ENCODE measurements at regions not wholly inside any gene's neighbourhood (a gene's known extent, or its start where the extent isn't known, plus 50 kb on each side); places are given as distances from the start of the nearest gene placed in this dataset.

- DNase-seq (ENCODE audit: low read depth), result peak; percentile 15
- no peak for TF ChIP-seq MAX (IDR thresholded peaks at IDR 0.05; ENCODE audit: low read depth, low read length)
- no peak for TF ChIP-seq MYC (IDR thresholded peaks at IDR 0.05; ENCODE audit: low read depth, low read length)
- TF ChIP-seq POLR2A (IDR thresholded peaks at IDR 0.05; ENCODE audit: extremely low read depth, insufficient read length), result no peak
- TF ChIP-seq, protein P1, sequence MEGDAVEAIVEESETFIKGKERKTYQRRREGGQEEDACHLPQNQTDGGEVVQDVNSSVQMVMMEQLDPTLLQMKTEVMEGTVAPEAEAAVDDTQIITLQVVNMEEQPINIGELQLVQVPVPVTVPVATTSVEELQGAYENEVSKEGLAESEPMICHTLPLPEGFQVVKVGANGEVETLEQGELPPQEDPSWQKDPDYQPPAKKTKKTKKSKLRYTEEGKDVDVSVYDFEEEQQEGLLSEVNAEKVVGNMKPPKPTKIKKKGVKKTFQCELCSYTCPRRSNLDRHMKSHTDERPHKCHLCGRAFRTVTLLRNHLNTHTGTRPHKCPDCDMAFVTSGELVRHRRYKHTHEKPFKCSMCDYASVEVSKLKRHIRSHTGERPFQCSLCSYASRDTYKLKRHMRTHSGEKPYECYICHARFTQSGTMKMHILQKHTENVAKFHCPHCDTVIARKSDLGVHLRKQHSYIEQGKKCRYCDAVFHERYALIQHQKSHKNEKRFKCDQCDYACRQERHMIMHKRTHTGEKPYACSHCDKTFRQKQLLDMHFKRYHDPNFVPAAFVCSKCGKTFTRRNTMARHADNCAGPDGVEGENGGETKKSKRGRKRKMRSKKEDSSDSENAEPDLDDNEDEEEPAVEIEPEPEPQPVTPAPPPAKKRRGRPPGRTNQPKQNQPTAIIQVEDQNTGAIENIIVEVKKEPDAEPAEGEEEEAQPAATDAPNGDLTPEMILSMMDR (IDR thresholded peaks at IDR 0.05; ENCODE audit: low read depth, low read length), result no peak
- H3K4me3 ChIP-seq (ENCODE audit: low read depth, low read length), result no peak overlapping the region
These were observed 109.4 kb downstream of the RFC3 start for GRCh38 chr13:33927315-33927714.

GRCh38 chr13:33931397-33932311 lies 113.7 kb downstream of the RFC3 start:
- TF ChIP-seq MAX (IDR thresholded peaks at IDR 0.05; ENCODE audit: low read depth, low read length) (no peak), POLR2A (IDR thresholded peaks at IDR 0.05; ENCODE audit: extremely low read depth, insufficient read length) (no peak), MYC (IDR thresholded peaks at IDR 0.05; ENCODE audit: low read depth, low read length) (no peak)
- TF ChIP-seq, protein P1 (IDR thresholded peaks at IDR 0.05; ENCODE audit: low read depth, low read length), result peak; percentile 28
- H3K4me3 ChIP-seq (ENCODE audit: low read depth, low read length), result no peak overlapping the region
- peak; percentile 64 for DNase-seq (ENCODE audit: low read depth)

DNA sequence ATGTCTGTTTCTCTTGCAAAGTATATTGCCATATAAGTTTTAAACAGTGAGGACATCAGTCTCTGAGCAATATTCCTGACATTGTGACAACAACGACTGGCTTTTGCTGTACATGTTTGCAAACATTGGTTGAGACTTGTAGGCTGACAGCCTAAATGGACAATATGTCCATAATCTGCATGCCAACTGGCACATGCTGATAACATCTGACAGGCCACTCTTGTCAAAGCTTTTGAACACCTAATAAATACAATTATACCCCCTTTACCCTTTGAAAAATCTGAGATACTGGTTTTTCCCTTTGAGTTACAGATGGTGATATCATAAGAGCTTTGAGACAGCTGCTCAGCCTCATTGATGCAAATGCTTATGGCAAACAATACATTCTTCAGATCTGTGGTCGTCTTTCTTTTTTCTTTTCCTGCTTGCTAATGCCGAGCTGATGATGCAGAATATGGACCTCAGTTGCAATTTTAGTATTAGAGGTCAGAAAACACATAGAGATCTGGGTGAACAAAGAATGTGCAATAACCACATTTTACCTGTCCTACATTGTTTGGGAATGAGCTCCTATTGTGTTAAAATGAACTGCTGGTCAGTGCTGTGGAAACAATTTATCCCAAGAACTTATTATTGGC lies 114.9 kb downstream of the RFC3 start:
- no peak overlapping the region for H3K4me3 ChIP-seq (ENCODE audit: low read depth, low read length)
- TF ChIP-seq POLR2A (IDR thresholded peaks at IDR 0.05; ENCODE audit: extremely low read depth, insufficient read length) (no peak), MAX (IDR thresholded peaks at IDR 0.05; ENCODE audit: low read depth, low read length) (no peak), MYC (IDR thresholded peaks at IDR 0.05; ENCODE audit: low read depth, low read length) (no peak)
- TF ChIP-seq, protein P1 (IDR thresholded peaks at IDR 0.05; ENCODE audit: low read depth, low read length), result no peak
- DNase-seq (ENCODE audit: low read depth), result no peak

- no peak for TF ChIP-seq MYC (IDR thresholded peaks at IDR 0.05; ENCODE audit: low read depth, low read length)
- TF ChIP-seq MAX (IDR thresholded peaks at IDR 0.05; ENCODE audit: low read depth, low read length), result no peak
- no peak for TF ChIP-seq POLR2A (IDR thresholded peaks at IDR 0.05; ENCODE audit: extremely low read depth, insufficient read length)
- TF ChIP-seq, protein P1 (IDR thresholded peaks at IDR 0.05; ENCODE audit: low read depth, low read length), result no peak
- no peak for DNase-seq (ENCODE audit: low read depth)
These were observed 115.9 kb downstream of the RFC3 start for GRCh38 chr13:33933810-33934209.

GRCh38 chr13:33934343-33934742 lies 116.4 kb downstream of the RFC3 start:
- H3K4me3 ChIP-seq (ENCODE audit: low read depth, low read length), result no peak overlapping the region
- no peak for DNase-seq (ENCODE audit: low read depth)
- TF ChIP-seq POLR2A (IDR thresholded peaks at IDR 0.05; ENCODE audit: extremely low read depth, insufficient read length) (no peak), MYC (IDR thresholded peaks at IDR 0.05; ENCODE audit: low read depth, low read length) (no peak), MAX (IDR thresholded peaks at IDR 0.05; ENCODE audit: low read depth, low read length) (no peak)
- TF ChIP-seq, protein P1 (IDR thresholded peaks at IDR 0.05; ENCODE audit: low read depth, low read length), result no peak

More at GRCh38 chr13:33933810-33934209, 115.9 kb downstream of the RFC3 start:
- no peak overlapping the region for H3K4me3 ChIP-seq (ENCODE audit: low read depth, low read length)
